Neural progenitor cell (in vitro differentiated cells): ENCODE measurements at regions not wholly inside any gene's neighbourhood (a gene's known extent, or its start where the extent isn't known, plus 50 kb on each side); places are given as distances from the start of the nearest gene placed in this dataset.

Experiments
- DNase-seq: peaks from one replicate; pipeline ENCODE4 v3.0.0-alpha.2; 2016; ENCODE audit warnings: low spot score
- H2AFZ ChIP-seq: fragments of 200-600 bp; sonication (generic); replicated peaks from 2 replicates; pipeline ENCODE4 v1.6.1; 2016; ENCODE audit warnings: antibody characterized with exemption
- H3F3A ChIP-seq: fragments of 200-600 bp; sonication (generic); 2 replicates; pipeline ENCODE4 v1.6.1; 2016; ENCODE audit warnings: antibody characterized with exemption, low read depth
- H3K27ac ChIP-seq: fragments of 200-600 bp; sonication (generic); 2 replicates; pipeline ENCODE4 v1.5.1; 2016; ENCODE audit warnings: mild to moderate bottlenecking
- H3K27me3 ChIP-seq: fragments of 200-600 bp; sonication (generic); 2 replicates; pipeline ENCODE4 v1.6.1; 2016; ENCODE audit warnings: mild to moderate bottlenecking, moderate library complexity
- H3K36me3 ChIP-seq: fragments of 200-600 bp; sonication (generic); 2 replicates; pipeline ENCODE4 v1.5.1; 2016
- H3K4me1 ChIP-seq: fragments of 200-600 bp; sonication (generic); 2 replicates; pipeline ENCODE4 v1.6.1; 2016; ENCODE audit warnings: mixed run types
- H3K4me2 ChIP-seq: fragments of 200-600 bp; sonication (generic); 2 replicates; pipeline ENCODE4 v1.6.1; 2016
- H3K4me3 ChIP-seq: fragments of 200-600 bp; sonication (generic); 2 replicates; pipeline ENCODE4 v1.5.1; 2016
- H3K79me2 ChIP-seq: fragments of 200-600 bp; sonication (generic); 2 replicates; pipeline ENCODE4 v1.6.1; 2016; ENCODE audit warnings: low read depth
- H3K9ac ChIP-seq: fragments of 200-600 bp; sonication (generic); 2 replicates; pipeline ENCODE4 v1.6.1; 2016
- H3K9me3 ChIP-seq: fragments of 200-600 bp; sonication (generic); 2 replicates; pipeline ENCODE4 v1.5.1; 2016; ENCODE audit warnings: low read depth
- H4K20me1 ChIP-seq: fragments of 200-600 bp; sonication (generic); 2 replicates; pipeline ENCODE4 v1.6.1; 2016; ENCODE audit warnings: low read depth
- H3K27ac Mint-ChIP-seq: 3 replicates; pipeline ENCODE4 v1.8.0; 2021; ENCODE audit warnings: mixed read lengths
- H3K27me3 Mint-ChIP-seq: 2 replicates; pipeline ENCODE4 v1.8.0; 2022; ENCODE audit warnings: low read depth, mild to moderate bottlenecking, inconsistent platforms, moderate library complexity, mixed read lengths; ENCODE audit not compliant: insufficient read depth
- H3K36me3 Mint-ChIP-seq: 3 replicates; pipeline ENCODE4 v1.8.0; 2021; ENCODE audit warnings: mixed read lengths
- H3K4me1 Mint-ChIP-seq: 3 replicates; pipeline ENCODE4 v1.8.0; 2021; ENCODE audit warnings: mixed read lengths
- H3K4me3 Mint-ChIP-seq: 3 replicates; pipeline ENCODE4 v1.8.0; 2021; ENCODE audit warnings: mild to moderate bottlenecking, moderate library complexity, mixed read lengths
- H3K9me3 Mint-ChIP-seq: 3 replicates; pipeline ENCODE4 v1.8.0; 2020; ENCODE audit warnings: mixed read lengths
- CTCF ChIP-seq: fragments of 200-600 bp; sonication (generic); IDR thresholded peaks from 2 replicates; pipeline ENCODE4 v1.5.1; 2017; ENCODE audit warnings: antibody characterized with exemption, mild to moderate bottlenecking
- EZH2 ChIP-seq: fragments of 200-600 bp; sonication (generic); IDR thresholded peaks from 2 replicates; pipeline ENCODE4 v1.6.1; 2017; ENCODE audit warnings: antibody characterized with exemption, mild to moderate bottlenecking, moderate library complexity
- EZH2phosphoT487 ChIP-seq: fragments of 200-600 bp; sonication (generic); IDR thresholded peaks from 2 replicates; pipeline ENCODE4 v1.6.1; 2017; ENCODE audit warnings: antibody characterized with exemption

GRCh38 chr9:108671794-108672193, 184.0 kb downstream of the ACTL7B start:
- no peak overlapping the region for H3K4me3 Mint-ChIP-seq
- H3K27me3 Mint-ChIP-seq: peaks cover 4% of the 10 kb centered on the region
- H3F3A ChIP-seq: no peaks in the 10 kb centered on the region
- no peak overlapping the region for H3K27ac ChIP-seq
- no peak overlapping the region for H3K4me3 ChIP-seq
- no peaks in the 10 kb centered on the region for H3K36me3 ChIP-seq
- H2AFZ ChIP-seq: no peak overlapping the region
- no peaks in the 10 kb centered on the region for H3K36me3 Mint-ChIP-seq
- no peaks in the 10 kb centered on the region for H3K4me1 ChIP-seq
- no peaks in the 10 kb centered on the region for H4K20me1 ChIP-seq
- no peak overlapping the region for H3K27ac Mint-ChIP-seq
- H3K9me3 ChIP-seq: no peaks in the 10 kb centered on the region
- no peaks in the 10 kb centered on the region for H3K27me3 ChIP-seq
- H3K9ac ChIP-seq: no peak overlapping the region
- no peaks in the 10 kb centered on the region for H3K79me2 ChIP-seq
- no peak overlapping the region for H3K4me2 ChIP-seq
- TF ChIP-seq CTCF (no peak), EZH2phosphoT487 (no peak), EZH2 (no peak)
- H3K9me3 Mint-ChIP-seq: no peaks in the 10 kb centered on the region
- peaks cover 7% of the 10 kb centered on the region for H3K4me1 Mint-ChIP-seq
- no peak for DNase-seq

GRCh38 chr9:108671176-108671575, 184.6 kb downstream of the ACTL7B start:
- no peaks in the 10 kb centered on the region for H3K4me1 ChIP-seq
- no peaks in the 10 kb centered on the region for H4K20me1 ChIP-seq
- H3K9me3 ChIP-seq: no peaks in the 10 kb centered on the region
- no peaks in the 10 kb centered on the region for H3K9me3 Mint-ChIP-seq
- no peak overlapping the region for H3K9ac ChIP-seq
- peak; percentile 53 for DNase-seq
- peaks cover 3% of the 10 kb centered on the region for H3K4me1 Mint-ChIP-seq
- H3K4me3 Mint-ChIP-seq: no peak overlapping the region
- no peak overlapping the region for H3K4me2 ChIP-seq
- H3K36me3 ChIP-seq: no peaks in the 10 kb centered on the region
- peak; percentile 71 for TF ChIP-seq CTCF
- TF ChIP-seq EZH2: no peak
- no peaks in the 10 kb centered on the region for H3K27me3 ChIP-seq
- H3K36me3 Mint-ChIP-seq: no peaks in the 10 kb centered on the region
- no peaks in the 10 kb centered on the region for H3F3A ChIP-seq
- H3K4me3 ChIP-seq: no peak overlapping the region
- H3K27me3 Mint-ChIP-seq: peaks cover 4% of the 10 kb centered on the region
- H3K27ac Mint-ChIP-seq: no peak overlapping the region
- no peak overlapping the region for H3K27ac ChIP-seq
- H3K79me2 ChIP-seq: no peaks in the 10 kb centered on the region
- no peak overlapping the region for H2AFZ ChIP-seq

- Mint-ChIP-seq H3K4me1 (peaks cover 13% of the 10 kb centered on the region), H3K9me3 (no peaks in the 10 kb centered on the region), H3K27ac (no peak overlapping the region), H3K27me3 (peaks cover 4% of the 10 kb centered on the region), H3K4me3 (no peak overlapping the region), H3K36me3 (no peaks in the 10 kb centered on the region)
- peaks cover 6% of the 10 kb centered on the region for H3K4me1 ChIP-seq
- H3K9ac ChIP-seq: no peak overlapping the region
- no peak overlapping the region for H2AFZ ChIP-seq
- H3K27ac ChIP-seq: no peak overlapping the region
- no peaks in the 10 kb centered on the region for H4K20me1 ChIP-seq
- no peak overlapping the region for H3K4me3 ChIP-seq
- no peaks in the 10 kb centered on the region for H3K27me3 ChIP-seq
- no peaks in the 10 kb centered on the region for H3K9me3 ChIP-seq
- no peaks in the 10 kb centered on the region for H3F3A ChIP-seq
- TF ChIP-seq EZH2 (no peak), EZH2phosphoT487 (no peak), CTCF (no peak)
- no peak overlapping the region for H3K4me2 ChIP-seq
- DNase-seq: no peak
- no peaks in the 10 kb centered on the region for H3K79me2 ChIP-seq
- H3K36me3 ChIP-seq: no peaks in the 10 kb centered on the region
Measured at GRCh38 chr9:108668938-108669335, 186.8 kb downstream of the ACTL7B start.
